Thoracic aorta (tissue), 2 donors: ENCODE measurements at regions not wholly inside any gene's neighbourhood (a gene's known extent, or its start where the extent isn't known, plus 50 kb on each side); places are given as distances from the start of the nearest gene placed in this dataset.

Source experiments
- ATAC-seq: fragments of 150-250 bp; one replicate; pipeline ENCODE4 v1.8.0; 2017; ENCODE audit warnings: low read depth; ENCODE audit not compliant: insufficient number of reproducible peaks, low FRiP score
- DNase-seq: peaks from one replicate; pipeline ENCODE4 v3.0.0-alpha.2; 2020; ENCODE audit warnings: low spot score
- H3K27ac ChIP-seq, 2 donors: fragments of 200-600 bp; sonication (generic); 1 replicate in 1 of 2; 2 replicates in 1 of 2; pipeline ENCODE4 v1.5.1; 2016; ENCODE audit warnings: mild to moderate bottlenecking in 2 of 2, moderate library complexity in 2 of 2
- H3K27me3 ChIP-seq: fragments of 200-600 bp; sonication (generic); replicated peaks from 2 replicates; pipeline ENCODE4 v1.6.0; 2016; ENCODE audit warnings: mild to moderate bottlenecking; ENCODE audit not compliant: insufficient read depth
- H3K36me3 ChIP-seq: fragments of 200-600 bp; sonication (generic); one replicate; pipeline ENCODE4 v1.5.1; 2016
- H3K4me1 ChIP-seq, 2 donors: fragments of 200-600 bp; sonication (generic); 1 replicate in 1 of 2; 2 replicates in 1 of 2; pipeline versions ENCODE4 v1.5.1 to v1.6.0; 2016; ENCODE audit warnings: low read depth in 2 of 2, mild to moderate bottlenecking in 1 of 2; ENCODE audit not compliant: control insufficient read depth in 1 of 2
- H3K4me3 ChIP-seq: fragments of 200-600 bp; sonication (generic); 2 replicates; pipeline ENCODE4 v1.5.1; 2016; ENCODE audit warnings: mild to moderate bottlenecking
- H3K9me3 ChIP-seq: fragments of 200-600 bp; sonication (generic); 2 replicates; pipeline ENCODE4 v1.5.1; 2016
- TF ChIP-seq, protein P1 (sequence below): fragments of 200-600 bp; sonication (generic); IDR thresholded peaks from one replicate; pipeline ENCODE4 v1.5.1; 2019; ENCODE audit warnings: antibody characterized with exemption

DNA sequence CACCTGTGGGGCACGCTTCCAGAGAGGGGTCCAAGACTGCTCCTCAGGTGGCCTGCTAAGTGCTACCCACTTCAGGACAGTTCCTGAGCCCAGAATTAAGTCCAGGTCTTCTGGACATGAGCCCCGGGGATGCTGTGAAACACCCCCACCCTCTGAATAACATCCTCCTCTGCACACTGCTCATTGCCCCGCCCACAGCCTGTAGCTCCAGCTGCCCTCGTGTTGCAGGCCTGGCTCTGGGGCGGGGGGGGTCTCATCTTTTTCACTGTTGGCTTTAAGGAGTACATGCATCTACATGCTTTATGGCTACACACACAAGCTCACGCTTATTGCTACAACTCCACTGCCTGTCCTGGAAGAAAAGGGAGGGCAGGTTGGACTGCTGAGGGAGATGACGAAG lies 92.8 kb downstream of the PTGR3 start:
- no peaks in the 10 kb centered on the region for H3K4me1 ChIP-seq
- TF ChIP-seq, protein P1, sequence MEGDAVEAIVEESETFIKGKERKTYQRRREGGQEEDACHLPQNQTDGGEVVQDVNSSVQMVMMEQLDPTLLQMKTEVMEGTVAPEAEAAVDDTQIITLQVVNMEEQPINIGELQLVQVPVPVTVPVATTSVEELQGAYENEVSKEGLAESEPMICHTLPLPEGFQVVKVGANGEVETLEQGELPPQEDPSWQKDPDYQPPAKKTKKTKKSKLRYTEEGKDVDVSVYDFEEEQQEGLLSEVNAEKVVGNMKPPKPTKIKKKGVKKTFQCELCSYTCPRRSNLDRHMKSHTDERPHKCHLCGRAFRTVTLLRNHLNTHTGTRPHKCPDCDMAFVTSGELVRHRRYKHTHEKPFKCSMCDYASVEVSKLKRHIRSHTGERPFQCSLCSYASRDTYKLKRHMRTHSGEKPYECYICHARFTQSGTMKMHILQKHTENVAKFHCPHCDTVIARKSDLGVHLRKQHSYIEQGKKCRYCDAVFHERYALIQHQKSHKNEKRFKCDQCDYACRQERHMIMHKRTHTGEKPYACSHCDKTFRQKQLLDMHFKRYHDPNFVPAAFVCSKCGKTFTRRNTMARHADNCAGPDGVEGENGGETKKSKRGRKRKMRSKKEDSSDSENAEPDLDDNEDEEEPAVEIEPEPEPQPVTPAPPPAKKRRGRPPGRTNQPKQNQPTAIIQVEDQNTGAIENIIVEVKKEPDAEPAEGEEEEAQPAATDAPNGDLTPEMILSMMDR, result no peak
- H3K9me3 ChIP-seq, result no peaks in the 10 kb centered on the region
- DNase-seq (no peak), ATAC-seq (no peak)
- H3K27me3 ChIP-seq, result no peaks in the 10 kb centered on the region
- no peaks in the 10 kb centered on the region for H3K36me3 ChIP-seq
- H3K4me3 ChIP-seq, result no peak overlapping the region
- H3K27ac ChIP-seq, result no peak overlapping the region

DNA sequence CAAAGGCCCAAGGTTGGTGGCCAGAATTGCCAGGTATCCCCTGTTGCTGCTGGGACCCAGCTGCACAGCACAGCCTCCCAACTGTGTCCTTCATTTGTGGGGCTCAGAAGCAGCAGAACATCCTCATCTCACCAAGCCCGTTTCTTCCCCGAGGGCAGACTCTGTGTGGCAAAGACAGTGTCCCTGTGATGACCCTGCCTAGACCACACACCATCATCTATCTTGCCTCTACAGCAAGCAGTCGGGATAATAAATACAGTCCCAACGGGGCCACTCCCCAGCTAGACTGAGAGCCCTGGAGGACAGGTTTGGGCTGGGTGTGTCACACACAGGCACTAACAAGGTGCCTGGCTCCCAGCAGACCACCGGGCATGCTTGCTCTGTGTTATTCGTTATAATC lies 93.4 kb downstream of the PTGR3 start:
- DNase-seq, result no peak
- no peaks in the 10 kb centered on the region for H3K4me1 ChIP-seq
- no peak overlapping the region for H3K4me3 ChIP-seq
- H3K36me3 ChIP-seq, result no peaks in the 10 kb centered on the region
- H3K27me3 ChIP-seq, result no peaks in the 10 kb centered on the region
- TF ChIP-seq, protein P1, result no peak
- H3K9me3 ChIP-seq, result no peaks in the 10 kb centered on the region
- H3K27ac ChIP-seq, result no peak overlapping the region
- ATAC-seq, result no peak
